Parathyroid adenoma (tissue), 2 donors: ENCODE measurements at regions not wholly inside any gene's neighbourhood (a gene's known extent, or its start where the extent isn't known, plus 50 kb on each side); places are given as distances from the start of the nearest gene placed in this dataset.

Experiments used
- H2AFZ ChIP-seq: fragments of 300-600 bp; sonication (generic); one replicate; pipeline ENCODE4 v1.7.0; 2017; ENCODE audit warnings: antibody characterized with exemption, mild to moderate bottlenecking
- H3K27ac ChIP-seq: fragments of 300-600 bp; sonication (generic); one replicate; pipeline ENCODE4 v1.7.0; 2017
- H3K27me3 ChIP-seq: fragments of 300-600 bp; sonication (generic); one replicate; pipeline ENCODE4 v1.7.0; 2017; ENCODE audit warnings: low read length; ENCODE audit not compliant: control insufficient read depth, insufficient read depth
- H3K36me3 ChIP-seq: fragments of 300-600 bp; sonication (generic); one replicate; pipeline ENCODE4 v1.7.0; 2017; ENCODE audit warnings: low read length; ENCODE audit not compliant: control insufficient read depth, insufficient read depth
- H3K4me1 ChIP-seq: fragments of 300-600 bp; sonication (generic); one replicate; pipeline ENCODE4 v1.7.0; 2017; ENCODE audit warnings: control low read depth
- H3K4me2 ChIP-seq: fragments of 300-600 bp; sonication (generic); one replicate; pipeline ENCODE4 v1.7.0; 2017; ENCODE audit warnings: low read length
- H3K4me3 ChIP-seq: fragments of 300-600 bp; sonication (generic); one replicate; pipeline ENCODE4 v1.7.0; 2017; ENCODE audit warnings: low read depth, low read length
- H3K79me2 ChIP-seq: fragments of 300-600 bp; sonication (generic); one replicate; pipeline ENCODE4 v1.7.0; 2017; ENCODE audit warnings: control low read depth
- H3K9ac ChIP-seq: fragments of 300-600 bp; sonication (generic); one replicate; pipeline ENCODE4 v1.7.0; 2017; ENCODE audit warnings: mild to moderate bottlenecking
- H3K9me3 ChIP-seq: fragments of 300-600 bp; sonication (generic); one replicate; pipeline ENCODE4 v1.7.0; 2017; ENCODE audit warnings: low read length; ENCODE audit not compliant: control insufficient read depth
- CTCF ChIP-seq: fragments of 300-600 bp; sonication (generic); IDR thresholded peaks from one replicate; pipeline ENCODE4 v1.7.0; 2017; ENCODE audit warnings: antibody characterized with exemption, mild to moderate bottlenecking
- donor health status: primary hyperparathyroidism.

DNA sequence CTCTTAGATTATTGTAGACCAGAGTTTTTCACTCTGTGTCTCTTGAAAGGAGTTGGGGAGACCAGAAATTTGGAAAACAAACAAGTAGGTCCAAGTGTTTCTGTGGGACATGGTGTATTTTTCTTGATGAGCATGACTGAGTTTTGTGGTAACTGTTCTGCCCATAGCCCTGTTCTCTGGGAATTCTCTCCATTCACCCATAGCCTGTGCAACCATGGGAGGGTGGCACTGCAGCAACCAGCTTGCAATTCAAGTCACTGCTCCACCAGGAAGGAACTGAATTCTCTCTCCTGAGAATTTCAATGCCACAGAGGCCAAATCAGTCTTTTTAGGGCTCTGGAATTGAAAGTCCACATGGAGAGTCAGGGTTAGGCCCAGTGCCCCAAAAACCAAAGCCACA is 475.3 kb upstream of the TRPC7 start:
- Histone ChIP-seq H3K36me3 (no peaks in the 10 kb centered on the region), H3K4me3 (no peak overlapping the region), H3K4me2 (no peak overlapping the region), H3K4me1 (no peaks in the 10 kb centered on the region), H3K79me2 (no peaks in the 10 kb centered on the region), H3K27me3 (no peaks in the 10 kb centered on the region), H3K9me3 (no peaks in the 10 kb centered on the region), H2AFZ (no peak overlapping the region), H3K9ac (no peak overlapping the region), H3K27ac (no peak overlapping the region)
- no peak for TF ChIP-seq CTCF

GRCh38 chr5:136836093-136836492 is 470.7 kb upstream of the TRPC7 start:
- no peaks in the 10 kb centered on the region for H3K9me3 ChIP-seq
- H3K27me3 ChIP-seq, result no peaks in the 10 kb centered on the region
- no peaks in the 10 kb centered on the region for H3K79me2 ChIP-seq
- H3K27ac ChIP-seq, result no peak overlapping the region
- TF ChIP-seq CTCF, result no peak
- no peak overlapping the region for H3K4me2 ChIP-seq
- no peak overlapping the region for H3K9ac ChIP-seq
- H3K36me3 ChIP-seq, result no peaks in the 10 kb centered on the region
- H2AFZ ChIP-seq, result no peak overlapping the region
- H3K4me3 ChIP-seq, result no peak overlapping the region
- H3K4me1 ChIP-seq, result no peaks in the 10 kb centered on the region

DNA sequence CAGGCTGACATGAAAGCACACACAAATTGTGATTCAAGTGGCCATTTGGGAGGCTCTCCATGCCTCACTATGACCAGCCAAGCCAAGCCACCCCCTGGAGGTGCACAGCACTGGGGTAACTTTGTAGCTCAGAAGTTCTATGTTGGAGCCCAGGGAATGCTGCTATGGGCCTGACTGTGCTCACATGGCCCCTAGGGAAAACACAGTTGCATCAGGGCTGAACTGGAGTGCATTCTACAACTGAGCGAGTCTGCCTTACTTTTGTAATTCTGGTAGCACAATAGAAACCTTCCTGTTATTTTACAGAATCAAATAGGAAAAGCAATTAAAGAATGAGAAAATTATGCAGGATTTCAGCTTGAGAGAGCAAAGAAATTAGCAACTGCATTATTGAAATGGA is 455.5 kb upstream of the TRPC7 start:
- no peaks in the 10 kb centered on the region for H3K9me3 ChIP-seq
- no peak overlapping the region for H2AFZ ChIP-seq
- no peaks in the 10 kb centered on the region for H3K79me2 ChIP-seq
- H3K36me3 ChIP-seq, result no peaks in the 10 kb centered on the region
- no peak overlapping the region for H3K27ac ChIP-seq
- H3K4me2 ChIP-seq, result no peak overlapping the region
- H3K27me3 ChIP-seq, result no peaks in the 10 kb centered on the region
- no peak for TF ChIP-seq CTCF
- no peak overlapping the region for H3K4me3 ChIP-seq
- H3K9ac ChIP-seq, result no peak overlapping the region
- no peaks in the 10 kb centered on the region for H3K4me1 ChIP-seq

DNA sequence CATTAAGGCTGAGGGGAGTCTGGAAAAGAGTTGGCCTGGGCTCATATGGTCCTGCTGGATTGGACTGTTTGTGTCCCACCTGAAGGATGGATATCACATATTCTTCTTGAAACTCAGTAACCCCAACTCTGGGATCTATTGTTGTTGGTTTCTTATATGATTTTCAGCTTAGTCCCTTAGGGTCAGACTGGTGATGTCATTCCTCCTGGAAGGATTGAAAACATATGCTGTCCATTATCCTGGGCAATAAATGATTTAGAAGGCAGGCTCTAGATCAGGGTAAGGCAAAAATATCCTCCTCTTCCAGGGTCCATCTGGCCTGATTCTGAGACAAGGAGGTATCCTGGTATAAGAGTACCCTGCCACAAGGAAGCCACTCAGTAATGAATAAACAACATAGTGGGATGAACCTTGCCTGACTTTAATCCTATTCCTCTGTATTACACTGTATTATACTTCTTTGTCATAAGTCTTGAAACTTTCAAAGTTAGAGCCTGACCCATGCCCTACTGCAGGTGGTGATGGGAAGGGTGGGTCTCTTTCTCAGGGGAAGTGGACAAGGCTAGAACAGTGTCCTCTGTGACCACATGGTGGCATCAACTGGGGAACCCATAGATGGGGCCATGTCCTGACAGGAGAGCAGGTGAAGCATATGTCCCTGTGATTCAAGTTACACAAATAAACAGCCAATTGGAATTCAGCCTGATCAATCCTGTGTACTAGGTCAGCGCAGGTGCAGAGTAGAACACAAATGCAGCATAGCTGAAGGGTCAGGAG is 454.4 kb upstream of the TRPC7 start:
- no peaks in the 10 kb centered on the region for H3K79me2 ChIP-seq
- H3K36me3 ChIP-seq, result no peaks in the 10 kb centered on the region
- H3K27ac ChIP-seq, result no peak overlapping the region
- no peak overlapping the region for H3K4me3 ChIP-seq
- H3K4me2 ChIP-seq, result no peak overlapping the region
- H3K9me3 ChIP-seq, result no peaks in the 10 kb centered on the region
- H3K4me1 ChIP-seq, result no peaks in the 10 kb centered on the region
- no peak overlapping the region for H2AFZ ChIP-seq
- no peak for TF ChIP-seq CTCF
- no peak overlapping the region for H3K9ac ChIP-seq
- no peaks in the 10 kb centered on the region for H3K27me3 ChIP-seq

GRCh38 chr5:136816327-136816726 is 451.0 kb upstream of the TRPC7 start:
- Histone ChIP-seq H3K4me3 (no peak overlapping the region), H2AFZ (no peak overlapping the region), H3K9ac (no peak overlapping the region), H3K36me3 (no peaks in the 10 kb centered on the region), H3K27me3 (no peaks in the 10 kb centered on the region), H3K79me2 (no peaks in the 10 kb centered on the region), H3K4me1 (no peaks in the 10 kb centered on the region), H3K4me2 (no peak overlapping the region), H3K27ac (no peak overlapping the region), H3K9me3 (no peaks in the 10 kb centered on the region)
- no peak for TF ChIP-seq CTCF
